Activated naive CD4-positive, alpha-beta T cell treated with anti-CD3 and anti-CD28 coated beads, Interleukin-2, amount 50 U/mL, for 24 hours (primary cell): ENCODE measurements at regions not wholly inside any gene's neighbourhood (a gene's known extent, or its start where the extent isn't known, plus 50 kb on each side); places are given as distances from the start of the nearest gene placed in this dataset.

Experiments used
- H3K27ac Mint-ChIP-seq: one replicate; pipeline ENCODE4 v1.8.0; 2021; ENCODE audit warnings: mild to moderate bottlenecking, mixed read lengths
- H3K27me3 Mint-ChIP-seq: one replicate; pipeline ENCODE4 v1.8.0; 2021; ENCODE audit warnings: mixed read lengths
- H3K36me3 Mint-ChIP-seq: one replicate; pipeline ENCODE4 v1.8.0; 2021; ENCODE audit warnings: mixed read lengths
- H3K4me1 Mint-ChIP-seq: one replicate; pipeline ENCODE4 v1.8.0; 2021; ENCODE audit warnings: mixed read lengths
- H3K4me3 Mint-ChIP-seq: one replicate; pipeline ENCODE4 v1.8.0; 2021; ENCODE audit warnings: mild to moderate bottlenecking, mixed read lengths
- H3K9me3 Mint-ChIP-seq: one replicate; pipeline ENCODE4 v1.8.0; 2021; ENCODE audit warnings: mixed read lengths

DNA sequence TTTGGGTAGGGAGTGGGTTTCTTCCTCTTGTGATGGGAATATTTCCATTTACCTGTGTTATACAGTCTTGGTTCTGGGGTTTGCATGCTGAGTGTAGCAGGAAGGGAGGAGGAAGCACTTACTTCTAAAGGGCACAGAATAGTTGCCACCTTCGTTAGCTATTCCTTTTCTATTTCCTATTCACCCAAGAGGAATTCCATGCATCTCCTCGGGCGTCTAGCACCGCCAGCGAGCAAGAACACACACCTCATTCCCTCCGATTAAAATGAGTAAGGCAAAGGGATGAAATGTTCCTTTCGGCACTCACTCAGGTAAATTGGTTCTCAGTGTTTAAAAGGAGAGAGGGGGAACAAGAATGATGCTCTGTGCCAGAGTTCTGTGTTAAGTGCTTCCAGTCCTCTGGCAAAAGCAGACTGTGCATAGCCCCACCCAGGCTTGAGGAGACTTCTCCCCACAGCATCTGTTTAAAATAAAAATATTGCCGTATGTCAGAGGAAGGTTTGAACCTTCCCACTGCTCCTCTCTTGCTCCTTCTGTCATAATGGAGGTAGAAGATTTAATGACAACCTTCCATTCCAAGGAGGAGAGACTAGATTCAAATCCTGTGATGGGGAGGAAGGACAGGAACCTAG is 351.4 kb downstream of the PTTG2 start:
- Mint-ChIP-seq H3K27ac (peak overlapping the region; percentile 24), H3K36me3 (peaks cover 3% of the 10 kb centered on the region), H3K9me3 (no peaks in the 10 kb centered on the region), H3K4me1 (peaks cover 57% of the 10 kb centered on the region), H3K4me3 (no peak overlapping the region), H3K27me3 (no peaks in the 10 kb centered on the region)

DNA sequence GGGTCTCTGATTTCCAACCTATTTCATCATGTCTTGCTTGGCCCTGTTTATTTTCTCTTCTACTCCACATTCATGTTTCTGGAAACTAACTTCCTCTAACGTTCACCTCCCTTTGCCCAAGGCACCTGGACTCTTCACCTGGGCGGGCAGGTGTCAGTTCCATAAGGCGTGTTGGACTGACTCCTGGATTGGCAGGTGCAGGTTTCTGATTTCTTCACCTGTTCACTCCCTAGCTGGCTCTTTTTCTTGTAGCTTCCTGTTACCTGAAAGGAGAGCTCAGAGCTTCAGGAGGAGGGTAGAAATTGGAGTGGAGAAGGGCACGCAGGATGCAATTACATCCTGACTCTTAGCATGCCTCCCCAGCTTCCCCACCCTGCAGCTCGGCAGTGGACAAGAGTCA is 350.8 kb upstream of the KLF3 start:
- Mint-ChIP-seq H3K4me1 (peaks cover 47% of the 10 kb centered on the region), H3K27me3 (no peaks in the 10 kb centered on the region), H3K27ac (peak overlapping the region; percentile 71), H3K4me3 (no peak overlapping the region), H3K9me3 (no peaks in the 10 kb centered on the region), H3K36me3 (peaks cover 3% of the 10 kb centered on the region)

GRCh38 chr4:38313999-38314561 is 349.9 kb upstream of the KLF3 start:
- Mint-ChIP-seq H3K4me3 (no peak overlapping the region), H3K27ac (no peak overlapping the region), H3K4me1 (peaks cover 49% of the 10 kb centered on the region), H3K27me3 (no peaks in the 10 kb centered on the region), H3K36me3 (peaks cover 3% of the 10 kb centered on the region), H3K9me3 (no peaks in the 10 kb centered on the region)

DNA sequence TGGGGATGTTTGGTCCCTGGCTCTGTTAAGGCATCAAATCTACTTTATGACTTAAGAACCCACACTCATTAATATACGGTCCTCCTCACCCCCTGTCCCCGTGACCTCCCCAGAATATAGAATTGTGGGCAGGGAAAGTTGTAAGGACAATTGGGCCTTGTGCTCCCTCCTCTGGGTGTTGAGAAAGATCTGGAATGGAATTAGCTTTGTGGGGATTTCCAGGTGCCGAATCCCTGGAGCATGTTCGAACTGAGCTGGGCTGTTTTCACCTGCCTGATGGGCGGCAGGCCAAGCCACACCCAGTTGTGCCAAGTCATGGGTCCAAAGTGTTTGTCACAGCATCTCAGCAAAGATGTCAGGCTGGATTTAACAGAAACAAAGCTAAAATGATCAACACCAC is 349.3 kb upstream of the KLF3 start:
- Mint-ChIP-seq H3K4me3 (no peak overlapping the region), H3K9me3 (no peaks in the 10 kb centered on the region), H3K36me3 (peaks cover 3% of the 10 kb centered on the region), H3K27ac (no peak overlapping the region), H3K27me3 (no peaks in the 10 kb centered on the region), H3K4me1 (peaks cover 49% of the 10 kb centered on the region)

GRCh38 chr4:38315286-38315685 is 348.7 kb upstream of the KLF3 start:
- peaks cover 49% of the 10 kb centered on the region for H3K4me1 Mint-ChIP-seq

DNA sequence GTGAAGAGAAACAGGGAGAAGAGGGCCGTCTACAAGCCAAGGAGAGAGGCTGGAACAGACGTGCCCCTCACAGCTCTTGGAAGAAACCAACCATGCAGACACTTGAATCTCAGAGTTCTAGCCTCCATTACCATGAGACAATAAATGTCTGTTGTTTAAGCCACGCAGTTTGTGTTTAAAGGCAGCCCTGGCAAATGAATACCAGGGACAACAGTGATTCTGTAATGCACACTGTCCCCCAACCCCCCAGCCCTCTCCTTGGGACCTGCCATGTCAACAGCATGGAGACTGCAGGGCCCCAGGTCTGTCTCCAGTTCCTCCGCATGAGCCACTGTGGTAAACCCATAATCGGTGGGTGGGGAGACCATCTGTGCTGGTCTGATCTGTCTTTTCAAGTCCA is 348.0 kb upstream of the KLF3 start:
- H3K9me3 Mint-ChIP-seq = no peaks in the 10 kb centered on the region
- H3K4me3 Mint-ChIP-seq = no peak overlapping the region
- H3K27me3 Mint-ChIP-seq = no peaks in the 10 kb centered on the region
- H3K4me1 Mint-ChIP-seq = peaks cover 49% of the 10 kb centered on the region
- peak overlapping the region; percentile 13 for H3K27ac Mint-ChIP-seq
- H3K36me3 Mint-ChIP-seq = peaks cover 3% of the 10 kb centered on the region

More at GRCh38 chr4:38315286-38315685, 348.7 kb upstream of the KLF3 start:
- H3K4me3 Mint-ChIP-seq = no peak overlapping the region
- H3K9me3 Mint-ChIP-seq = no peaks in the 10 kb centered on the region
- H3K27ac Mint-ChIP-seq = peak overlapping the region; percentile 48
- peaks cover 3% of the 10 kb centered on the region for H3K36me3 Mint-ChIP-seq
- no peaks in the 10 kb centered on the region for H3K27me3 Mint-ChIP-seq

DNA sequence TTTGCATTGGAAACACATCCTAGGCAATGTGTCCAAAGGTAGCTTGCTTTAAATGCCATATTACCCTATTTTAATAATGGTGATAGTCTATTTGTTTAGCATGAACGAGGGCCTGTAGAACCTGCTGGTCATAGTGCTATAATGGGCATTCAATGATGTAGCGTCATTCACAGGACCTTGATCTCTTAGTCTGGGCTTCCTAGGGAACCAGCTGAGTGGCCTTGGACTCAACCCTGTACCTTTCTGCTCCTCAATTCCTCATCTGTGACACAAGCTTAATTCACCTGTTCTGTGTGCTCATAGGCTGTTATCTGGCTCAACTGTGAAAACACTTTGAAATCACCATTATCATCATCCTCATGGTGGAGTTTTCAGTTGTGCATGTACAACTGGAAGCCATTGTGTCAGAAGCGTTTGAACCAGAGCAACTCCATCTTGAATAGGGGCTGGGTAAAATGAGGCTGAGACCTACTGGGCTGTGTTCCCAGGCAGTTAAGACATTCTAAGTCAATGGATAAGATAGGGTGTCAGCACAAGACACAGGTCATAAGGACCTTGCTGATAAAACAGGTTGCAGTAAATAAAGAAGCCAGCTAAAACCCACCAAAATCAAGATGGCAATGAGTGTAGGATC is 346.8 kb upstream of the KLF3 start:
- Mint-ChIP-seq H3K9me3 (no peaks in the 10 kb centered on the region), H3K4me1 (peaks cover 49% of the 10 kb centered on the region), H3K27me3 (no peaks in the 10 kb centered on the region), H3K4me3 (no peak overlapping the region), H3K36me3 (peaks cover 3% of the 10 kb centered on the region), H3K27ac (no peak overlapping the region)

- peak overlapping the region; percentile 89 for H3K4me3 Mint-ChIP-seq
- H3K27ac Mint-ChIP-seq = peak overlapping the region; percentile 90
- no peaks in the 10 kb centered on the region for H3K27me3 Mint-ChIP-seq
- H3K9me3 Mint-ChIP-seq = no peaks in the 10 kb centered on the region
- peaks cover 2% of the 10 kb centered on the region for H3K36me3 Mint-ChIP-seq
- peaks cover 57% of the 10 kb centered on the region for H3K4me1 Mint-ChIP-seq
Observed at GRCh38 chr4:38318737-38319455, 345.1 kb upstream of the KLF3 start.

- Mint-ChIP-seq H3K4me1 (peaks cover 63% of the 10 kb centered on the region), H3K27ac (peak overlapping the region; percentile 90), H3K4me3 (peak overlapping the region; percentile 89)
Observed at GRCh38 chr4:38319456-38320342, 344.3 kb upstream of the KLF3 start.

DNA sequence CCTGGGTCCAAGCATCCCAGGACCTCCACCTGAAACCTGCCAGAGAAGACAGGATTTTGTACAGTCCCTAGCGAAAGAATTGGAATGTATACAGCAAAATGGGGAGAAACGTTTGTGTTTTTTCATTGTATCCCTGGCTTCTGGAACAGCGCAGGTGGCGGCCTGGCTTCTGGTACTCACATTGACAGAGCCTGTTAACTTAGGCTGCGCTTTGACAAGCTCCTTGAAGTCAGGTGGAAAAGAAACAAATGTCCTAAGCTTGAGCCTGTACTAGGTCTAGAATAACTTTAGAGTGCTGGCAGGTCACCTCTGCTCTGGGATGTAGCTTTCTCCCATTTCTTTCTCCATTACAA is 343.7 kb upstream of the KLF3 start:
- Mint-ChIP-seq H3K4me1 (peaks cover 63% of the 10 kb centered on the region), H3K9me3 (no peaks in the 10 kb centered on the region), H3K36me3 (peaks cover 2% of the 10 kb centered on the region), H3K27me3 (no peaks in the 10 kb centered on the region), H3K4me3 (peak overlapping the region; percentile 89), H3K27ac (no peak overlapping the region)

More at GRCh38 chr4:38319456-38320342, 344.3 kb upstream of the KLF3 start:
- H3K36me3 Mint-ChIP-seq = peaks cover 2% of the 10 kb centered on the region
- no peaks in the 10 kb centered on the region for H3K9me3 Mint-ChIP-seq
- H3K27me3 Mint-ChIP-seq = no peaks in the 10 kb centered on the region

GRCh38 chr4:38320833-38321232 is 343.2 kb upstream of the KLF3 start:
- Mint-ChIP-seq H3K9me3 (no peaks in the 10 kb centered on the region), H3K4me1 (peaks cover 67% of the 10 kb centered on the region), H3K27me3 (no peaks in the 10 kb centered on the region), H3K36me3 (peaks cover 2% of the 10 kb centered on the region), H3K27ac (no peak overlapping the region), H3K4me3 (no peak overlapping the region)

GRCh38 chr4:38322714-38323113 is 341.3 kb upstream of the KLF3 start:
- Mint-ChIP-seq H3K27me3 (no peaks in the 10 kb centered on the region), H3K4me3 (no peak overlapping the region), H3K27ac (no peak overlapping the region), H3K4me1 (peaks cover 86% of the 10 kb centered on the region), H3K9me3 (no peaks in the 10 kb centered on the region), H3K36me3 (peaks cover 2% of the 10 kb centered on the region)

GRCh38 chr4:38323141-38323641 is 340.8 kb upstream of the KLF3 start:
- no peaks in the 10 kb centered on the region for H3K9me3 Mint-ChIP-seq
- no peak overlapping the region for H3K27ac Mint-ChIP-seq
- H3K27me3 Mint-ChIP-seq = no peaks in the 10 kb centered on the region
- H3K36me3 Mint-ChIP-seq = peaks cover 2% of the 10 kb centered on the region
- H3K4me3 Mint-ChIP-seq = no peak overlapping the region
- H3K4me1 Mint-ChIP-seq = peaks cover 89% of the 10 kb centered on the region

DNA sequence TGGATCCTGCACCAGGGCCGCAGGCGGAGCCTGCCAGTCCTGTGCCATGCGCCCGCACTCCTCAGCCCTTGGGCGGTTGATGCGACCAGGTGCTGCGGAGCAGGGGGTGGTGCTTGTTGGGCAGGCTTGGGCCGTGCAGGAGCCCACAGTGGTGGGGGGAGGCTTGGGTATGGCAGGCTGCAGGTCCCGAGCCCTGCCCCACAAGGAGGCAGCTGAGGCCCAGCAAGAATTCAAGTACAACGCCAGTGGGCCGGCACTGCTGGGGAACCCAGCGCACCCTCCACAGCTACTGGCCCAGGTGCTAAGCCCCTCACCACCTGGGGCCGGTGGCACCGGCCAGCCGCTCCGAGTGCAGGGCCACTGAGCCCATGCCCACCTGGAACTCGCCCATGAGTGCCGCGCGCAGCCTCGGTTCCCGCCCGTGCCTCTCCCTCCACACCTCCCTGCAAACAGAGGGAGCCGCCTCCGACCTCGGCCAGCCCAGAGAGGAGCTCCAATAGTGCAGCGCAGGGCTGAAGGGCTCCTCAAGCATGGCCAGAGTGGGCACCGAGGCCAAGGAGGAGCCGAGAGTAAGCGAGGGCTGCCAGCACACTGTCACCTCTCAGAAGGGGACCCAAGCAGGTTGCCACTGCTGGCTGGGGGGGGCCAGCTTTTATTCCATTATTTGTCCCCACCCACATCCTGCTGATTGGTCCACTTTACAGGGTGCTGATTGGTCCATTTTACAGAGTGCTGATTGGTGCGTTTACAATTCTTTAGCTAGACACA is 339.0 kb upstream of the KLF3 start:
- Mint-ChIP-seq H3K27me3 (no peaks in the 10 kb centered on the region), H3K27ac (no peak overlapping the region), H3K4me1 (peaks cover 89% of the 10 kb centered on the region), H3K4me3 (no peak overlapping the region), H3K9me3 (no peaks in the 10 kb centered on the region), H3K36me3 (peaks cover 2% of the 10 kb centered on the region)

DNA sequence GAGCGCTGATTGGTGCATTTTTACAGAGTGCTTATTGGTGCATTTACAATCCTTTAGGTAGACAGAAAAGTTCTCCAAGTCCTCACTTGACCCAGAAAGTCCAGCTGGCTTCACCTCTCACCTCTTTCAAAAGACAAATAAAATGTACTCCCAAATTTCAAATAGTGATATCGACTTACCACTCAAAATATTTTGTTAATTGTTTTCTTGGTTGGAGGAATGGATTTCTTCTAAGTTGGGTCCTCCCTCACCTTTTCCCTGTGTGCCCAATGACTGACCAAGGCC is 338.4 kb upstream of the KLF3 start:
- H3K9me3 Mint-ChIP-seq = no peaks in the 10 kb centered on the region
- peak overlapping the region; percentile 79 for H3K27ac Mint-ChIP-seq
- H3K4me1 Mint-ChIP-seq = peaks cover 89% of the 10 kb centered on the region
- H3K4me3 Mint-ChIP-seq = no peak overlapping the region
- H3K36me3 Mint-ChIP-seq = peaks cover 2% of the 10 kb centered on the region
- H3K27me3 Mint-ChIP-seq = no peaks in the 10 kb centered on the region
